ENCODE measurements at regions not wholly inside any gene's neighbourhood (a gene's known extent, or its start where the extent isn't known, plus 50 kb on each side); places are given as distances from the start of the nearest gene placed in this dataset.

DNA sequence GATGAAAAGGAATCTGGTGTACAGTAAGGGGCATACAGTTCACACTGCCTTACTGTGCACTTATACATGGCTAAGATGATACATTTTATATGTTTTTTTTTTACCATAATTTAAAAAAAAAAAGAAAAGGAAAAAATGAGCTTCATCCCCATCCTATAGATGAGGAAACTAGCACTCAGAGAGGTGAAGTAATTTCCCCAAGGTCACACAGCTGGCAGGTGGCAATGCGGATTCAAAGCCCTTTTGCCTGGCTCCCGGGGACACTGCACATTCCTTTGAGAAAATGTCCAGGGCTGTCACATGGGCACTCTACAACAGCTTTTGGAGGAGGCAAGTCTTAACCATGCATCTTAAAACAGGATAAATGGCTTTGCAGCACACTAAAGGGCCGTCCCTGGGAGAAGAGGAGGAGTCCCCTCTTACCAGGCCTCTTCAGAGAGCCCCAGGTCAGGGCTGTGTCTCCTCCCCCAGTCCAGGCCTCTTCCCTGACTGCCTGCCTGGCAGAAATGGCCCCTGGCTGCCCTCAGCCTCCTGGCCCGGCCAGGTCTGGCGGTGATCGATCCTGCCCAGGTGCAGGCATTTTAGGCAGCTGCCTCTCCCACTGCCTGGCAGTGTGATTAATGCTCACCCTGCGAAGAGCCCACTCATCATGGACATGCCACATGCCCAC, 95.1 kb upstream of the LINGO1 start:
- 53 to 73% methylated on average over 2 to 3 of the region's 7 CpGs for WGBS, 2 donors (ENCODE audit: low coverage in 1 of 2)
- H3K4me3 ChIP-seq = no peak overlapping the region
- no peaks in the 10 kb centered on the region for H3K4me1 ChIP-seq
- no peak overlapping the region for H3K27ac ChIP-seq
- ATAC-seq = no peak
- no peaks in the 10 kb centered on the region for H3K36me3 ChIP-seq
- H3K9me3 ChIP-seq = no peaks in the 10 kb centered on the region
- H3K27me3 ChIP-seq = peaks cover 53% of the 10 kb centered on the region
- no peak for TF ChIP-seq POLR2A (IDR thresholded peaks at IDR 0.05)
- TF ChIP-seq, protein P1, sequence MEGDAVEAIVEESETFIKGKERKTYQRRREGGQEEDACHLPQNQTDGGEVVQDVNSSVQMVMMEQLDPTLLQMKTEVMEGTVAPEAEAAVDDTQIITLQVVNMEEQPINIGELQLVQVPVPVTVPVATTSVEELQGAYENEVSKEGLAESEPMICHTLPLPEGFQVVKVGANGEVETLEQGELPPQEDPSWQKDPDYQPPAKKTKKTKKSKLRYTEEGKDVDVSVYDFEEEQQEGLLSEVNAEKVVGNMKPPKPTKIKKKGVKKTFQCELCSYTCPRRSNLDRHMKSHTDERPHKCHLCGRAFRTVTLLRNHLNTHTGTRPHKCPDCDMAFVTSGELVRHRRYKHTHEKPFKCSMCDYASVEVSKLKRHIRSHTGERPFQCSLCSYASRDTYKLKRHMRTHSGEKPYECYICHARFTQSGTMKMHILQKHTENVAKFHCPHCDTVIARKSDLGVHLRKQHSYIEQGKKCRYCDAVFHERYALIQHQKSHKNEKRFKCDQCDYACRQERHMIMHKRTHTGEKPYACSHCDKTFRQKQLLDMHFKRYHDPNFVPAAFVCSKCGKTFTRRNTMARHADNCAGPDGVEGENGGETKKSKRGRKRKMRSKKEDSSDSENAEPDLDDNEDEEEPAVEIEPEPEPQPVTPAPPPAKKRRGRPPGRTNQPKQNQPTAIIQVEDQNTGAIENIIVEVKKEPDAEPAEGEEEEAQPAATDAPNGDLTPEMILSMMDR (IDR thresholded peaks at IDR 0.05) = no peak
- no peak for TF ChIP-seq POLR2AphosphoS5 (IDR thresholded peaks at IDR 0.05)
- TF ChIP-seq EP300 (IDR thresholded peaks at IDR 0.05) = no peak

DNA sequence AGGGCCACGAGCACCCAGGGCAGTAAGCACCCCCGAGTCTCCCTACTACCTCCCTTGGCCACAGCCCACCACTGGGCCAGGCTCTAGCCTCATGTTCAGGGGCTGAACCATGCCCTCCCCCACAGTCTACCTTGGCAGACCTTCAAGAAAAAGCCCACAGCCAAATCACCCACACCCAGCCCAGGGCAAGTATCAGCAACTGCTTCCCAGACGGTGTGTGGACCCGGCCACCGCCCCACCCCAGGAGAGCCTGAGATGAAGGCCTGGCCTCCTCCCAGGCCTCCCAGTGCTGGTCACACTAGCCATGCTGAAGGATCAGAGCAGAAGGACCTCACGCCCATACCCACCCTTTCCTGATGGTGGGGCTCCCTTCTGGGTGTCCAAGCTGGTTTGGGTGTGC, 92.0 kb upstream of the LINGO1 start:
- H3K27ac ChIP-seq = no peak overlapping the region
- TF ChIP-seq, protein P1 (IDR thresholded peaks at IDR 0.05) = no peak
- TF ChIP-seq EP300 (IDR thresholded peaks at IDR 0.05) (no peak), POLR2A (IDR thresholded peaks at IDR 0.05) (no peak), POLR2AphosphoS5 (IDR thresholded peaks at IDR 0.05) (no peak)
- H3K36me3 ChIP-seq = no peaks in the 10 kb centered on the region
- no peak overlapping the region for H3K4me3 ChIP-seq
- 60% methylated on average over 1 of the region's 6 CpGs; no CpG with 5 or more reads in 1 of the 2 donors for WGBS, 2 donors (ENCODE audit: low coverage in 1 of 2)
- H3K4me1 ChIP-seq = no peaks in the 10 kb centered on the region
- H3K9me3 ChIP-seq = no peaks in the 10 kb centered on the region
- ATAC-seq = no peak
- peaks cover 54% of the 10 kb centered on the region for H3K27me3 ChIP-seq

DNA sequence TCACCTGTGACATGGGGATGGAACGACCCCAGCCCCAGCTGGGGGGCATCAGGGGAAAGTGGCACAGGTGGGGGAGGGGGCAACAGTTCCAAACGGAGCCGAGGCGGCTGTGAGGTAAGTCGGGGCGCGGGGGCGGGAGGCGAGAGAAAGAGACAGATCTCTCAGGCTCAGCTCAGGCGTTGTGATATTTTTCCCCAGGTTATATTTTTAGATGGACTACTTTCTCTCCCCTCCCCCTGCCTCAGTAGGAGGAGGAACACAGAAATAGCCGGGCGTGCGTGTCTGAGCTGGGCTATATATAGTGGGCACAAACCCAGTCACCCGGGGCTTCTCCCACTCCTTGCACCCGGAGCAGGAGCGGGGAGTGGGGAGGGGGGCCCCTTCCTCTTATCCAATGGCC, 91.0 kb upstream of the LINGO1 start:
- no peak for ATAC-seq
- 71 to 80% methylated on average over 3 to 6 of the region's 16 CpGs for WGBS, 2 donors (ENCODE audit: low coverage in 1 of 2)
- TF ChIP-seq POLR2AphosphoS5 (IDR thresholded peaks at IDR 0.05) (no peak), POLR2A (IDR thresholded peaks at IDR 0.05) (no peak), EP300 (IDR thresholded peaks at IDR 0.05) (no peak)
- TF ChIP-seq, protein P1 (IDR thresholded peaks at IDR 0.05) = no peak

DNA sequence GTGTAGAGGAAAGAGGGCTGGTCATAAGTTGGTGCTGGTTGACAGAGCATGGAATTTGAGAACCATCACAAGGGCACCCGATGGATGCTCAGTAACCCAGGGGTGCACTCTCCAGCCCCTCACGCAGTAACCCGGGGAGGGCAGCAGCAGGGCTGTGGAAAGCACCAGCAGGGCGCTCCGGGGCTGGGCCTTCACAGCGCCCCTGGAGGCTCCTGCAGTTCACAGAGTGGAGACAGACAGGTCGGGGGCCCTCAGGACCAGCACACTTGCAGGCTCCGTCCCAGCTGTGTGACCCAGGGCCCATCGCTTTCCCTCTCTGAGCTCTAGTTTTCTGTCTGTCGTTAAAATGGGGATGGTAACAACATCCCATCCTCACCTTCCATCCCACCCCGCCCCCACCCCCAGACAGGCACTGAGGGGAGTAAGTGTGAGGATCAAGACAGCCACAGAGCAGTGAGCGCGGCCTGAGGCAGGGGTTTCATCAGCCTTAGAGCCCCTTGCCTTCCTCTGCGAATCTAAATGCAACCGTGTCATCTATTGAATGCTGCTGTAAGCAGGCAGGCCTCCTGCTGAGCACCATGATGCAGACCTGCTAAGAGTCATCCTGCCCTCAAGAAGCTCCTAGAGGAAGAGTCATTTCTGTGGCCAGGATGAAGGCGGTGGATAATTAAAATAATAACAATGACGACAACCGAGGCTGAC, 90.2 kb upstream of the LINGO1 start:
- TF ChIP-seq, protein P1 (IDR thresholded peaks at IDR 0.05) = no peak
- TF ChIP-seq POLR2A (IDR thresholded peaks at IDR 0.05) (no peak), EP300 (IDR thresholded peaks at IDR 0.05) (no peak), POLR2AphosphoS5 (IDR thresholded peaks at IDR 0.05) (no peak)
- Histone ChIP-seq H3K36me3 (no peaks in the 10 kb centered on the region), H3K27me3 (peaks cover 48% of the 10 kb centered on the region), H3K27ac (no peak overlapping the region), H3K4me3 (no peak overlapping the region), H3K9me3 (no peaks in the 10 kb centered on the region), H3K4me1 (no peaks in the 10 kb centered on the region)
- WGBS, 2 donors (ENCODE audit: low coverage in 1 of 2) = 71% methylated on average over 3 of the region's 18 CpGs; no CpG with 5 or more reads in 1 of the 2 donors
- ATAC-seq = no peak

More for the DNA sequence above, 91.0 kb upstream of the LINGO1 start:
- Histone ChIP-seq H3K4me3 (no peak overlapping the region), H3K27me3 (peaks cover 54% of the 10 kb centered on the region), H3K4me1 (no peaks in the 10 kb centered on the region), H3K9me3 (no peaks in the 10 kb centered on the region), H3K27ac (no peak overlapping the region), H3K36me3 (no peaks in the 10 kb centered on the region)

DNA sequence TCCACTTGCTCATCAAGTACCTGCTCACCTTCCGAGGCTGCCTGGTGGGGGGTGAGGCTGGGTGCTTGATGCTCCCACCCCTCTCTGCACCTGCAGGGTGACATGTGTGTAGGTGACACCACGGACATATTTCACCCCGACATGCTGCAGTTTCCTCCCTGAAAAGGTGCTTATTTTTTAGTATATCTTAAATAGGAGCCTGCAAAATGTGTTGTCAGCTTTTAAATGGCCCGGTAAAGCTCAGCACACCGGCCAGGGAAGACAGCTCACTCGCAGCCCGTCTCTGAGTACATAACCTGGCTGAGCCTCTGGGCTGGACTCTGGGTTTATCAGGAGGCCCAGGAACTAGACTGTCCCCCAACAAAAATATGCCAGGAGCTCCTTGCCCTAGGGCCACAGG, 89.3 kb upstream of the LINGO1 start:
- H3K4me3 ChIP-seq = no peak overlapping the region
- H3K9me3 ChIP-seq = no peaks in the 10 kb centered on the region
- no peak for TF ChIP-seq POLR2A (IDR thresholded peaks at IDR 0.05)
- no peak for TF ChIP-seq POLR2AphosphoS5 (IDR thresholded peaks at IDR 0.05)
- TF ChIP-seq EP300 (IDR thresholded peaks at IDR 0.05) = no peak
- TF ChIP-seq, protein P1 (IDR thresholded peaks at IDR 0.05) = no peak
- H3K36me3 ChIP-seq = no peaks in the 10 kb centered on the region
- H3K27me3 ChIP-seq = peaks cover 48% of the 10 kb centered on the region
- H3K4me1 ChIP-seq = no peaks in the 10 kb centered on the region
- ATAC-seq = no peak
- no peak overlapping the region for H3K27ac ChIP-seq
- 51 to 67% methylated on average over 1 to 5 of the region's 7 CpGs for WGBS, 2 donors (ENCODE audit: low coverage in 1 of 2)
